ENCODE measurements at regions not wholly inside any gene's neighbourhood (a gene's known extent, or its start where the extent isn't known, plus 50 kb on each side); places are given as distances from the start of the nearest gene placed in this dataset.
"Not testable (repeated sequence)": the region's sequence is repeated elsewhere in the genome, so short reads cannot be mapped to it uniquely, and the experiment has no call there.

GRCh38 chr7:148472406-148472805 is 118.2 kb upstream of the C7orf33 start:
- no peak for DNase-seq (ENCODE audit: low read depth in 2 of 2)

GRCh38 chr7:148473703-148474480 is 116.7 kb upstream of the C7orf33 start:
- no peak for DNase-seq (ENCODE audit: low read depth in 2 of 2)

GRCh38 chr7:148474481-148475025 is 116.0 kb upstream of the C7orf33 start:
- DNase-seq (ENCODE audit: low read depth in 2 of 2), result no peak

- DNase-seq (ENCODE audit: low read depth in 2 of 2), result no peak
Observed at GRCh38 chr7:148478551-148478950, 112.0 kb upstream of the C7orf33 start.

GRCh38 chr7:148480479-148481146 is 110.0 kb upstream of the C7orf33 start:
- DNase-seq (ENCODE audit: low read depth in 2 of 2), result no peak

- no peak for DNase-seq (ENCODE audit: low read depth in 2 of 2)
Observed at GRCh38 chr7:148481147-148481526, 109.4 kb upstream of the C7orf33 start.

- no peak for DNase-seq (ENCODE audit: low read depth in 2 of 2)
Observed at GRCh38 chr7:148481971-148482626, 108.5 kb upstream of the C7orf33 start.

- no peak for DNase-seq (ENCODE audit: low read depth in 2 of 2)
Observed at GRCh38 chr7:148483515-148484308, 106.9 kb upstream of the C7orf33 start.

GRCh38 chr7:148484486-148484885 is 106.1 kb upstream of the C7orf33 start:
- no peak for DNase-seq (ENCODE audit: low read depth in 2 of 2)

GRCh38 chr7:148485618-148486017 is 104.9 kb upstream of the C7orf33 start:
- DNase-seq (ENCODE audit: low read depth in 2 of 2), result no peak

GRCh38 chr7:148486937-148487336 is 103.6 kb upstream of the C7orf33 start:
- no peak for DNase-seq (ENCODE audit: low read depth in 2 of 2)

- no peak for DNase-seq (ENCODE audit: low read depth in 2 of 2)
Observed at GRCh38 chr7:148487912-148488311, 102.7 kb upstream of the C7orf33 start.

- DNase-seq (ENCODE audit: low read depth in 2 of 2), result no peak
Observed at GRCh38 chr7:148489678-148490077, 100.9 kb upstream of the C7orf33 start.

- no peak for DNase-seq (ENCODE audit: low read depth in 2 of 2)
Observed at GRCh38 chr7:148492157-148492860, 98.3 kb upstream of the C7orf33 start.

- no peak for DNase-seq (ENCODE audit: low read depth in 2 of 2)
Observed at GRCh38 chr7:148495605-148496004, 95.0 kb upstream of the C7orf33 start.

GRCh38 chr7:148500978-148501377 is 89.6 kb upstream of the C7orf33 start:
- DNase-seq (ENCODE audit: low read depth in 2 of 2), result no peak

GRCh38 chr7:148503900-148504487 is 86.6 kb upstream of the C7orf33 start:
- peak; percentile 40 to 63 for DNase-seq (ENCODE audit: low read depth in 2 of 2)

- DNase-seq (ENCODE audit: low read depth in 2 of 2), result no peak
Observed at GRCh38 chr7:148505645-148506375, 84.8 kb upstream of the C7orf33 start.

- not testable (repeated sequence) for DNase-seq (ENCODE audit: low read depth in 2 of 2)
Observed at GRCh38 chr7:148507064-148507573, 83.4 kb upstream of the C7orf33 start.

- DNase-seq (ENCODE audit: low read depth in 2 of 2), result no peak
Observed at GRCh38 chr7:148507787-148508186, 82.8 kb upstream of the C7orf33 start.
